IMR-90 (cell line): ENCODE measurements at regions not wholly inside any gene's neighbourhood (a gene's known extent, or its start where the extent isn't known, plus 50 kb on each side); places are given as distances from the start of the nearest gene placed in this dataset.

Experiments
- ATAC-seq: fragments of 200-7000 bp; cut with Tn5 transposase; 2 replicates; pipeline ENCODE4 v1.9.1; 2020; ENCODE audit warnings: low read depth, mild to moderate bottlenecking, moderate library complexity
- BruUV-seq: library from RNA; stranded (reverse); fragments of 400-500 nt; replicated peaks from 2 replicates; lab custom pipeline; 2021; lab: Mats Ljungman, UMichigan
- CTCF ChIA-PET: fragments of 300-600 bp; formaldehyde crosslinking; extraction: SDS; loops from one replicate; lab custom pipeline; 2021; ENCODE audit warnings: antibody characterized with exemption; lab: Yijun Ruan, JAX
- POLR2A ChIA-PET: fragments of 300-600 bp; sonication (Branson Sonifier 250); formaldehyde crosslinking; loops from one replicate; lab custom pipeline; 2022; ENCODE audit warnings: antibody characterized with exemption; ENCODE audit not compliant: unreplicated experiment; lab: Charles Lee
- DNase-seq: peaks from one replicate; pipeline ENCODE4 v3.0.0; 2013
- H2AFZ ChIP-seq: replicated peaks from 2 replicates; pipeline ENCODE3; 2013; ENCODE audit warnings: low read length, mild to moderate bottlenecking; ENCODE audit not compliant: poor library complexity
- H2AK5ac ChIP-seq: 2 replicates; pipeline ENCODE4 v1.6.1; 2013; ENCODE audit warnings: low read depth, low read length, inconsistent platforms
- H2AK9ac ChIP-seq: replicated peaks from 2 replicates; pipeline ENCODE3; 2013; ENCODE audit warnings: mild to moderate bottlenecking, low read depth, low read length, moderate library complexity; ENCODE audit not compliant: poor library complexity
- H2BK120ac ChIP-seq: 2 replicates; pipeline ENCODE4 v1.6.1; 2013; ENCODE audit warnings: low read depth, low read length, inconsistent platforms
- H2BK15ac ChIP-seq: 3 replicates; pipeline ENCODE4 v1.6.1; 2013; ENCODE audit warnings: low read depth, low read length, inconsistent platforms
- H2BK20ac ChIP-seq: 2 replicates; pipeline ENCODE4 v1.6.1; 2013; ENCODE audit warnings: low read depth, mild to moderate bottlenecking, inconsistent platforms, low read length, moderate library complexity
- H2BK5ac ChIP-seq: 2 replicates; pipeline ENCODE4 v1.6.1; 2013; ENCODE audit warnings: mild to moderate bottlenecking, low read depth, low read length, inconsistent platforms; ENCODE audit not compliant: poor library complexity, severe bottlenecking
- H3K14ac ChIP-seq: replicated peaks from 2 replicates; pipeline ENCODE4 v1.6.1; 2013; ENCODE audit warnings: low read depth, low read length, inconsistent platforms
- H3K18ac ChIP-seq: 2 replicates; pipeline ENCODE4 v1.6.1; 2013; ENCODE audit warnings: low read depth, low read length, control low read depth
- H3K23ac ChIP-seq: 2 replicates; pipeline ENCODE4 v1.6.1; 2013; ENCODE audit warnings: low read depth, low read length, inconsistent platforms
- H3K27ac ChIP-seq: 2 replicates; pipeline ENCODE4 v1.5.1; 2013; ENCODE audit warnings: mild to moderate bottlenecking, control low read depth, low read length; ENCODE audit not compliant: insufficient read depth
- H3K27me3 ChIP-seq: 2 replicates; pipeline ENCODE4 v1.6.1; 2013; ENCODE audit warnings: low read length; ENCODE audit not compliant: control insufficient read depth, insufficient read depth
- H3K36me3 ChIP-seq: 2 replicates; pipeline ENCODE4 v1.6.1; 2013; ENCODE audit warnings: low read length, mixed read lengths; ENCODE audit not compliant: control insufficient read depth, insufficient read depth
- H3K4ac ChIP-seq: 2 replicates; pipeline ENCODE4 v1.6.1; 2013; ENCODE audit warnings: low read depth, low read length, inconsistent platforms
- H3K4me1 ChIP-seq: 2 replicates; pipeline ENCODE4 v1.6.1; 2013; ENCODE audit warnings: low read length, mixed read lengths; ENCODE audit not compliant: control insufficient read depth, insufficient read depth
- H3K4me2 ChIP-seq: 2 replicates; pipeline ENCODE4 v1.6.1; 2013; ENCODE audit warnings: low read depth, mild to moderate bottlenecking, control low read depth, low read length, moderate library complexity
- H3K4me3 ChIP-seq: 2 replicates; pipeline ENCODE4 v1.5.1; 2013; ENCODE audit warnings: low read depth, mild to moderate bottlenecking, control low read depth, low read length, moderate library complexity; ENCODE audit not compliant: insufficient read depth
- H3K56ac ChIP-seq: 2 replicates; pipeline ENCODE4 v1.6.1; 2013; ENCODE audit warnings: low read length, inconsistent platforms; ENCODE audit not compliant: insufficient read depth; ENCODE audit errors: extremely low read depth
- H3K79me1 ChIP-seq, 2 experiments: 2 replicates each; pipeline ENCODE4 v1.6.1; 2013; ENCODE audit warnings: low read length in 2 of 2, inconsistent platforms in 1 of 2, low read depth in 1 of 2
- H3K9ac ChIP-seq: 2 replicates; pipeline ENCODE4 v1.6.1; 2013; ENCODE audit warnings: low read depth, low read length, control low read depth
- H3K9me1 ChIP-seq: 2 replicates; pipeline ENCODE4 v1.6.1; 2013; ENCODE audit warnings: low read length, inconsistent platforms; ENCODE audit not compliant: insufficient read depth
- H3K9me3 ChIP-seq: 2 replicates; pipeline ENCODE4 v1.6.1; 2013; ENCODE audit warnings: low read length; ENCODE audit not compliant: control insufficient read depth, insufficient read depth
- H4K20me1 ChIP-seq: 2 replicates; pipeline ENCODE4 v1.6.1; 2013; ENCODE audit warnings: low read length, inconsistent platforms; ENCODE audit not compliant: insufficient read depth
- H4K5ac ChIP-seq: 2 replicates; pipeline ENCODE4 v1.6.1; 2013; ENCODE audit warnings: mild to moderate bottlenecking, low read depth, low read length, control low read depth
- H4K8ac ChIP-seq, 2 experiments: 2 replicates each; pipeline ENCODE4 v1.6.1; 2013; ENCODE audit warnings: low read depth in 2 of 2, low read length in 2 of 2, control low read depth in 1 of 2, inconsistent platforms in 1 of 2
- H4K91ac ChIP-seq: 2 replicates; pipeline ENCODE4 v1.6.1; 2013; ENCODE audit warnings: low read depth, low read length, inconsistent platforms; ENCODE audit not compliant: insufficient read depth
- BHLHE40 ChIP-seq: fragments of 150-350 bp; IDR thresholded peaks from 2 replicates; pipeline ENCODE4 v1.6.1; 2016; ENCODE audit warnings: mild to moderate bottlenecking, low read depth, low read length
- CEBPB ChIP-seq: IDR thresholded peaks from 2 replicates; pipeline ENCODE4 v1.6.1; 2012; ENCODE audit warnings: low read depth, low read length, improper control_type of control experiment
- CHD1 ChIP-seq: IDR thresholded peaks from 2 replicates; pipeline ENCODE4 v1.6.1; 2012; ENCODE audit warnings: low read depth, low read length, improper control_type of control experiment
- FOS ChIP-seq: fragments of 150-350 bp; IDR thresholded peaks from 2 replicates; pipeline ENCODE4 v1.6.1; 2016; ENCODE audit warnings: low read depth, low read length
- MAFK ChIP-seq: IDR thresholded peaks from 2 replicates; pipeline ENCODE4 v1.6.1; 2012; ENCODE audit warnings: low read depth, low read length, improper control_type of control experiment
- MAZ ChIP-seq: IDR thresholded peaks from 2 replicates; pipeline ENCODE4 v1.6.1; 2012; ENCODE audit warnings: low read depth, mild to moderate bottlenecking, low read length, improper control_type of control experiment, moderate library complexity, borderline replicate concordance
- MXI1 ChIP-seq: IDR thresholded peaks from 2 replicates; pipeline ENCODE4 v1.6.1; 2012; ENCODE audit warnings: low read depth, mild to moderate bottlenecking, low read length, moderate library complexity, borderline replicate concordance
- POLR2A ChIP-seq: IDR thresholded peaks from 2 replicates; pipeline ENCODE4 v1.6.1; 2012; ENCODE audit warnings: mild to moderate bottlenecking, low read depth, low read length
- RAD21 ChIP-seq: IDR thresholded peaks from 2 replicates; pipeline ENCODE4 v1.6.1; 2012; ENCODE audit warnings: low read length, improper control_type of control experiment
- RCOR1 ChIP-seq: IDR thresholded peaks from 2 replicates; pipeline ENCODE4 v1.6.1; 2012; ENCODE audit warnings: mild to moderate bottlenecking, low read length, improper control_type of control experiment; ENCODE audit not compliant: insufficient replicate concordance
- RFX5 ChIP-seq: IDR thresholded peaks from 2 replicates; pipeline ENCODE4 v1.8.0; 2012; ENCODE audit warnings: low read depth, mild to moderate bottlenecking, low read length, moderate library complexity
- SMC3 ChIP-seq: fragments of 150-350 bp; IDR thresholded peaks from 2 replicates; pipeline ENCODE4 v1.6.1; 2016; ENCODE audit warnings: low read depth, mild to moderate bottlenecking, antibody characterized with exemption, low read length, moderate library complexity
- WGBS, 2 experiments: methylation state at CpG; one replicate each; pipeline versions ENCODE4 v1.1.5 to v1.1.7; 2013; ENCODE audit warnings: missing lambda C conversion rate in 2 of 2; ENCODE audit not compliant: insufficient read length in 1 of 2; ENCODE audit errors: extremely low coverage in 2 of 2; 5-methylcytosine and 5-hydroxymethylcytosine counted together
- dilution Hi-C: fragments of 300-500 bp; cut with HindIII; formaldehyde crosslinking; loops from one replicate; pipeline ENCODE4 v1.14.3; 2018; ENCODE audit warnings: low sequenced_read_pairs; ENCODE audit not compliant: unreplicated experiment
- in situ Hi-C: fragments of 300-500 bp; cut with MboI; formaldehyde crosslinking; loops from 3 replicates; pipeline ENCODE4 v1.14.3; 2019; ENCODE audit warnings: low sequenced_read_pairs, inconsistent platforms, mixed read lengths
- intact Hi-C: fragments of 100-400 bp; cut with micrococcal nuclease; formaldehyde crosslinking; loops from 2 replicates; pipeline ENCODE4 v1.10.0; 2022
- TF ChIP-seq, protein P1 (sequence below): conservative IDR thresholded peaks from 2 replicates; pipeline ENCODE4 v1.5.1; 2012; ENCODE audit warnings: mild to moderate bottlenecking, low read depth, low read length, improper control_type of control experiment
- TF ChIP-seq, protein P2 (sequence below): fragments of 150-350 bp; IDR thresholded peaks from 2 replicates; pipeline ENCODE4 v1.6.1; 2016; ENCODE audit warnings: low read depth, mild to moderate bottlenecking, low read length, moderate library complexity, borderline replicate concordance
- TF ChIP-seq, protein P3 (sequence below): fragments of 150-350 bp; IDR thresholded peaks from 2 replicates; pipeline ENCODE4 v1.6.1; 2017; ENCODE audit warnings: mild to moderate bottlenecking, antibody characterized with exemption, low read length, low read depth

DNA sequence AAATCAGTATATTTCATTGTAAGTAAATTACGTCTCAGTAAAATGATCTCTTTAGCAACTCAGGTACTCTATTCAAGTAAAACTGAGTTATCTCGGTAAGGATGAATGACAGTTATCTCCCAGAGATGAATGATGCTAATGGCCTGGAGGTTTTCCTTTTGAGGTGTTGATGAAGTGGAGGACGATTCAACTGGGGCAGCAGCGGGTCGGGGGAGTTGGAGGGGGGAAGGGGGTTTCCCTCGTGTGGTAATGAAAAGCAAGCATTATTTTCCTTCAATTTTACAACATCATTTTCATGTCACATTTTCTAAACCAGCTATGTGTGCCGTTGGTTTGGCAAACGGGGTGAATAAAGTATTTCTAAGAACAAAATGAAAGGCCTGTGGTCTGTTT is 92.4 kb upstream of the ATXN3L start:
- ChIA-PET CTCF (no interaction called here), POLR2A (no interaction called here)
- Histone ChIP-seq H2AK5ac (no peak overlapping the region), H3K9ac (no peak overlapping the region), H4K5ac (no peak overlapping the region), H3K4me2 (no peak overlapping the region), H4K91ac (no peak overlapping the region), H3K4ac (no peak overlapping the region), H3K27ac (no peak overlapping the region), H2BK120ac (no peak overlapping the region), H3K9me3 (no peaks in the 10 kb centered on the region), H3K14ac (no peak overlapping the region), H3K36me3 (no peaks in the 10 kb centered on the region), H2BK20ac (no peak overlapping the region), H3K4me1 (no peaks in the 10 kb centered on the region), H3K27me3 (no peaks in the 10 kb centered on the region), H3K56ac (no peak overlapping the region), H2AK9ac (no peak overlapping the region), H2BK5ac (no peak overlapping the region), H3K9me1 (no peaks in the 10 kb centered on the region), H3K4me3 (no peak overlapping the region), H3K79me1 (no peaks in the 10 kb centered on the region), H4K8ac (no peak overlapping the region), H3K23ac (no peak overlapping the region), H2BK15ac (no peak overlapping the region), H4K20me1 (no peaks in the 10 kb centered on the region), H3K18ac (no peak overlapping the region), H2AFZ (no peak overlapping the region)
- no CpG with 5 or more reads among the region's 8 CpGs for WGBS, 2 experiments
- no TSS peak for BruUV-seq
- ATAC-seq: no peak
- intact Hi-C loops (no loop called here), dilution Hi-C loops (no loop called here), in situ Hi-C loops (no loop called here)
- TF ChIP-seq RAD21: no peak
- TF ChIP-seq, protein P1, sequence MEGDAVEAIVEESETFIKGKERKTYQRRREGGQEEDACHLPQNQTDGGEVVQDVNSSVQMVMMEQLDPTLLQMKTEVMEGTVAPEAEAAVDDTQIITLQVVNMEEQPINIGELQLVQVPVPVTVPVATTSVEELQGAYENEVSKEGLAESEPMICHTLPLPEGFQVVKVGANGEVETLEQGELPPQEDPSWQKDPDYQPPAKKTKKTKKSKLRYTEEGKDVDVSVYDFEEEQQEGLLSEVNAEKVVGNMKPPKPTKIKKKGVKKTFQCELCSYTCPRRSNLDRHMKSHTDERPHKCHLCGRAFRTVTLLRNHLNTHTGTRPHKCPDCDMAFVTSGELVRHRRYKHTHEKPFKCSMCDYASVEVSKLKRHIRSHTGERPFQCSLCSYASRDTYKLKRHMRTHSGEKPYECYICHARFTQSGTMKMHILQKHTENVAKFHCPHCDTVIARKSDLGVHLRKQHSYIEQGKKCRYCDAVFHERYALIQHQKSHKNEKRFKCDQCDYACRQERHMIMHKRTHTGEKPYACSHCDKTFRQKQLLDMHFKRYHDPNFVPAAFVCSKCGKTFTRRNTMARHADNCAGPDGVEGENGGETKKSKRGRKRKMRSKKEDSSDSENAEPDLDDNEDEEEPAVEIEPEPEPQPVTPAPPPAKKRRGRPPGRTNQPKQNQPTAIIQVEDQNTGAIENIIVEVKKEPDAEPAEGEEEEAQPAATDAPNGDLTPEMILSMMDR: no peak
- TF ChIP-seq, protein P2, sequence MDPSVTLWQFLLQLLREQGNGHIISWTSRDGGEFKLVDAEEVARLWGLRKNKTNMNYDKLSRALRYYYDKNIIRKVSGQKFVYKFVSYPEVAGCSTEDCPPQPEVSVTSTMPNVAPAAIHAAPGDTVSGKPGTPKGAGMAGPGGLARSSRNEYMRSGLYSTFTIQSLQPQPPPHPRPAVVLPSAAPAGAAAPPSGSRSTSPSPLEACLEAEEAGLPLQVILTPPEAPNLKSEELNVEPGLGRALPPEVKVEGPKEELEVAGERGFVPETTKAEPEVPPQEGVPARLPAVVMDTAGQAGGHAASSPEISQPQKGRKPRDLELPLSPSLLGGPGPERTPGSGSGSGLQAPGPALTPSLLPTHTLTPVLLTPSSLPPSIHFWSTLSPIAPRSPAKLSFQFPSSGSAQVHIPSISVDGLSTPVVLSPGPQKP: no peak
- no peak for TF ChIP-seq SMC3
- TF ChIP-seq, protein P3, sequence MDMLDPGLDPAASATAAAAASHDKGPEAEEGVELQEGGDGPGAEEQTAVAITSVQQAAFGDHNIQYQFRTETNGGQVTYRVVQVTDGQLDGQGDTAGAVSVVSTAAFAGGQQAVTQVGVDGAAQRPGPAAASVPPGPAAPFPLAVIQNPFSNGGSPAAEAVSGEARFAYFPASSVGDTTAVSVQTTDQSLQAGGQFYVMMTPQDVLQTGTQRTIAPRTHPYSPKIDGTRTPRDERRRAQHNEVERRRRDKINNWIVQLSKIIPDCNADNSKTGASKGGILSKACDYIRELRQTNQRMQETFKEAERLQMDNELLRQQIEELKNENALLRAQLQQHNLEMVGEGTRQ: no peak
- no peak for TF ChIP-seq POLR2A
- TF ChIP-seq BHLHE40: no peak
- no peak for TF ChIP-seq CHD1
- TF ChIP-seq MXI1: no peak
- no peak for TF ChIP-seq MAZ
- no peak for TF ChIP-seq RCOR1
- TF ChIP-seq MAFK: no peak
- TF ChIP-seq FOS: no peak
- no peak for TF ChIP-seq RFX5
- TF ChIP-seq CEBPB: no peak
- DNase-seq: no peak
